RWPE2 (cell line): ENCODE measurements at regions not wholly inside any gene's neighbourhood (a gene's known extent, or its start where the extent isn't known, plus 50 kb on each side); places are given as distances from the start of the nearest gene placed in this dataset.

ENCODE experiments used
- ATAC-seq: fragments of 200-7000 bp; cut with Tn5 transposase; 3 replicates; pipeline ENCODE4 v1.9.1; 2021; ENCODE audit warnings: low read depth
- DNase-seq: peaks from one replicate; pipeline ENCODE4 v3.0.0-alpha.2; 2020; ENCODE audit warnings: low spot score
- H3K27ac ChIP-seq: fragments of 450-650 bp; 2 replicates; pipeline ENCODE4 v1.5.1; 2017; ENCODE audit warnings: mild to moderate bottlenecking; ENCODE audit not compliant: poor library complexity, severe bottlenecking
- H3K27me3 ChIP-seq: fragments of 250-450 bp; sonication (Bioruptor Pico); 2 replicates; pipeline ENCODE4 v1.5.1; 2021; ENCODE audit warnings: mild to moderate bottlenecking, moderate library complexity; ENCODE audit not compliant: insufficient read depth, poor library complexity, severe bottlenecking
- H3K36me3 ChIP-seq: fragments of 250-450 bp; sonication (Bioruptor Pico); 2 replicates; pipeline ENCODE4 v1.5.1; 2020; ENCODE audit warnings: low read depth, mild to moderate bottlenecking, moderate library complexity
- H3K4me1 ChIP-seq: fragments of 250-450 bp; sonication (Bioruptor Pico); 2 replicates; pipeline ENCODE4 v1.5.1; 2021; ENCODE audit warnings: mild to moderate bottlenecking, moderate library complexity; ENCODE audit not compliant: insufficient read depth, poor library complexity, severe bottlenecking
- H3K4me3 ChIP-seq: fragments of 250-450 bp; sonication (Bioruptor Pico); 2 replicates; pipeline ENCODE4 v1.5.1; 2021; ENCODE audit warnings: mild to moderate bottlenecking, moderate library complexity; ENCODE audit not compliant: severe bottlenecking
- H3K9me3 ChIP-seq: fragments of 250-450 bp; sonication (Bioruptor Pico); 2 replicates; pipeline ENCODE4 v1.5.1; 2021; ENCODE audit warnings: mild to moderate bottlenecking, moderate library complexity; ENCODE audit not compliant: severe bottlenecking
- CTCF ChIP-seq: fragments of 450-650 bp; IDR thresholded peaks from one replicate; pipeline ENCODE4 v1.5.1; 2017; ENCODE audit warnings: mild to moderate bottlenecking, moderate library complexity; ENCODE audit not compliant: poor library complexity, severe bottlenecking

GRCh38 chr1:185529673-185530072 is 204.5 kb upstream of the HMCN1 start:
- Histone ChIP-seq H3K27ac (no peak overlapping the region), H3K9me3 (no peaks in the 10 kb centered on the region), H3K36me3 (no peaks in the 10 kb centered on the region), H3K4me1 (no peaks in the 10 kb centered on the region), H3K27me3 (no peaks in the 10 kb centered on the region), H3K4me3 (no peak overlapping the region)
- ATAC-seq (no peak), DNase-seq (no peak)
- TF ChIP-seq CTCF = no peak

- Histone ChIP-seq H3K27ac (no peak overlapping the region), H3K9me3 (no peaks in the 10 kb centered on the region), H3K4me3 (no peak overlapping the region), H3K36me3 (no peaks in the 10 kb centered on the region), H3K4me1 (no peaks in the 10 kb centered on the region), H3K27me3 (no peaks in the 10 kb centered on the region)
- TF ChIP-seq CTCF = no peak
- DNase-seq (no peak), ATAC-seq (peak; percentile 44; the same call in 1 of the 3 replicates)
Observed at GRCh38 chr1:185528084-185528676, 206.0 kb upstream of the HMCN1 start.

GRCh38 chr1:185526344-185527307 is 207.6 kb upstream of the HMCN1 start:
- ATAC-seq = no peak
- TF ChIP-seq CTCF = no peak
- Histone ChIP-seq H3K27me3 (no peaks in the 10 kb centered on the region), H3K27ac (no peak overlapping the region), H3K4me3 (no peak overlapping the region), H3K4me1 (no peaks in the 10 kb centered on the region), H3K9me3 (no peaks in the 10 kb centered on the region), H3K36me3 (no peaks in the 10 kb centered on the region)
- no peak for DNase-seq

- DNase-seq (no peak), ATAC-seq (peak; percentile 89)
- H3K9me3 ChIP-seq = peaks cover 28% of the 10 kb centered on the region
- H3K27me3 ChIP-seq = no peaks in the 10 kb centered on the region
- no peak for TF ChIP-seq CTCF
- peaks cover 15% of the 10 kb centered on the region for H3K4me1 ChIP-seq
- no peak overlapping the region for H3K4me3 ChIP-seq
- peak overlapping the region; percentile 78 for H3K27ac ChIP-seq
- H3K36me3 ChIP-seq = peaks cover 3% of the 10 kb centered on the region; the same call in 1 of the 2 replicates
Observed at GRCh38 chr1:185520188-185520920, 203.3 kb upstream of the IVNS1ABP start.
